ENCODE measurements at regions not wholly inside any gene's neighbourhood (a gene's known extent, or its start where the extent isn't known, plus 50 kb on each side); places are given as distances from the start of the nearest gene placed in this dataset.

GRCh38 chr2:175400975-175401374, 219.5 kb upstream of the ATP5MC3 start:
- TF ChIP-seq POLR2A (IDR thresholded peaks at IDR 0.05) (no peak), EP300 (IDR thresholded peaks at IDR 0.05) (no peak), CTCF (IDR thresholded peaks at IDR 0.05) (no peak), POLR2AphosphoS5 (IDR thresholded peaks at IDR 0.05) (no peak)
- Histone ChIP-seq H3K4me3 (no peak overlapping the region), H3K27ac (no peak overlapping the region), H3K9me3 (no peaks in the 10 kb centered on the region), H3K27me3 (peaks cover 0 to 6% (median 4%) of the 10 kb centered on the region in 3 donors), H3K36me3 (no peaks in the 10 kb centered on the region), H3K4me1 (no peaks in the 10 kb centered on the region)
- intact Hi-C loops (cut with DNase I; ENCODE audit: low total_unique reads), result no loop called here
- no peak for DNase-seq
- 66 to 75% (median 70%) methylated on average over 6 of the region's 6 CpGs for WGBS, 5 donors

GRCh38 chr2:175399326-175399725, 217.8 kb upstream of the ATP5MC3 start:
- intact Hi-C loops (cut with DNase I; ENCODE audit: low total_unique reads), result no loop called here
- Histone ChIP-seq H3K27me3 (peaks cover 0 to 6% (median 4%) of the 10 kb centered on the region in 3 donors), H3K4me1 (no peaks in the 10 kb centered on the region), H3K27ac (no peak overlapping the region), H3K36me3 (no peaks in the 10 kb centered on the region), H3K9me3 (no peaks in the 10 kb centered on the region), H3K4me3 (no peak overlapping the region)
- TF ChIP-seq POLR2AphosphoS5 (IDR thresholded peaks at IDR 0.05), result no peak
- no peak for TF ChIP-seq POLR2A (IDR thresholded peaks at IDR 0.05)
- no peak for TF ChIP-seq CTCF (IDR thresholded peaks at IDR 0.05)
- no peak for TF ChIP-seq EP300 (IDR thresholded peaks at IDR 0.05)
- no peak for DNase-seq
- 50 to 64% (median 54%) methylated on average over 4 of the region's 4 CpGs for WGBS, 5 donors

GRCh38 chr2:175398848-175399247, 217.3 kb upstream of the ATP5MC3 start:
- TF ChIP-seq CTCF (IDR thresholded peaks at IDR 0.05) (no peak), POLR2AphosphoS5 (IDR thresholded peaks at IDR 0.05) (no peak), EP300 (IDR thresholded peaks at IDR 0.05) (no peak), POLR2A (IDR thresholded peaks at IDR 0.05) (no peak)
- no peaks in the 10 kb centered on the region for H3K9me3 ChIP-seq
- no peaks in the 10 kb centered on the region for H3K4me1 ChIP-seq
- peaks cover 0 to 6% (median 4%) of the 10 kb centered on the region in 3 donors for H3K27me3 ChIP-seq
- WGBS, 5 donors, result 77 to 87% (median 80%) methylated on average over 6 of the region's 6 CpGs
- intact Hi-C loops (cut with DNase I; ENCODE audit: low total_unique reads), result no loop called here
- DNase-seq, result no peak
- H3K36me3 ChIP-seq, result no peaks in the 10 kb centered on the region
- H3K27ac ChIP-seq, result no peak overlapping the region
- no peak overlapping the region for H3K4me3 ChIP-seq

GRCh38 chr2:175396696-175397095, 215.2 kb upstream of the ATP5MC3 start:
- intact Hi-C loops (cut with DNase I; ENCODE audit: low total_unique reads), result no loop called here
- DNase-seq, result no peak
- TF ChIP-seq POLR2AphosphoS5 (IDR thresholded peaks at IDR 0.05) (no peak), EP300 (IDR thresholded peaks at IDR 0.05) (no peak), POLR2A (IDR thresholded peaks at IDR 0.05) (no peak), CTCF (IDR thresholded peaks at IDR 0.05) (no peak)
- no peaks in the 10 kb centered on the region for H3K36me3 ChIP-seq
- no peak overlapping the region for H3K4me3 ChIP-seq
- no peaks in the 10 kb centered on the region for H3K4me1 ChIP-seq
- peaks cover 0 to 6% (median 4%) of the 10 kb centered on the region in 3 donors for H3K27me3 ChIP-seq
- no peaks in the 10 kb centered on the region for H3K9me3 ChIP-seq
- H3K27ac ChIP-seq, result no peak overlapping the region
